GM18868 (cell line): ENCODE measurements at regions not wholly inside any gene's neighbourhood (a gene's known extent, or its start where the extent isn't known, plus 50 kb on each side); places are given as distances from the start of the nearest gene placed in this dataset.
"Not testable (repeated sequence)": the region's sequence is repeated elsewhere in the genome, so short reads cannot be mapped to it uniquely, and the experiment has no call there.

Experiments
- ATAC-seq: cut with Tn5 transposase; IDR thresholded peaks from one replicate; pipeline ENCODE4 v1.9.1; 2021; ENCODE audit warnings: mild to moderate bottlenecking, moderate library complexity; ENCODE audit not compliant: unreplicated experiment

- not testable (repeated sequence) for ATAC-seq
Observed at GRCh38 chr18:30839056-30839561, 203.4 kb downstream of the DSC3 start.

- no peak for ATAC-seq
Observed at GRCh38 chr18:30828700-30829099, 213.8 kb downstream of the DSC3 start.

- ATAC-seq, result no peak
Observed at GRCh38 chr18:30819619-30820018, 222.9 kb downstream of the DSC3 start.

- no peak for ATAC-seq
Observed at GRCh38 chr18:30814446-30814845, 228.1 kb downstream of the DSC3 start.

- ATAC-seq, result no peak
Observed at GRCh38 chr18:30811580-30811979, 231.0 kb downstream of the DSC3 start.

GRCh38 chr18:30810580-30810979 is 232.0 kb downstream of the DSC3 start:
- no peak for ATAC-seq

GRCh38 chr18:30806823-30807222 is 235.7 kb downstream of the DSC3 start:
- ATAC-seq, result no peak

GRCh38 chr18:30800800-30801199 is 241.7 kb downstream of the DSC3 start:
- no peak for ATAC-seq

GRCh38 chr18:30792051-30792450 is 250.5 kb downstream of the DSC3 start:
- ATAC-seq, result no peak

- not testable (repeated sequence) for ATAC-seq
Observed at GRCh38 chr18:30788411-30788991, 254.0 kb downstream of the DSC3 start.

GRCh38 chr18:30787410-30787809 is 255.1 kb downstream of the DSC3 start:
- ATAC-seq, result no peak

- ATAC-seq, result no peak
Observed at GRCh38 chr18:30781601-30782000, 260.9 kb downstream of the DSC3 start.

- ATAC-seq, result no peak
Observed at GRCh38 chr18:30775629-30776028, 266.9 kb downstream of the DSC3 start.

- not testable (repeated sequence) for ATAC-seq
Observed at GRCh38 chr18:30772170-30772569, 270.4 kb downstream of the DSC3 start.

- no peak for ATAC-seq
Observed at GRCh38 chr18:30766053-30766452, 276.5 kb downstream of the DSC3 start.

GRCh38 chr18:30765247-30765646 is 277.3 kb downstream of the DSC3 start:
- ATAC-seq, result no peak

GRCh38 chr18:30763902-30764350 is 278.6 kb downstream of the DSC3 start:
- ATAC-seq, result no peak

GRCh38 chr18:30754846-30755245 is 287.7 kb downstream of the DSC3 start:
- ATAC-seq, result no peak

- no peak for ATAC-seq
Observed at GRCh38 chr18:30748541-30748940, 294.0 kb downstream of the DSC3 start.

GRCh38 chr18:30746224-30746623 is 296.3 kb downstream of the DSC3 start:
- ATAC-seq, result no peak

- ATAC-seq, result no peak
Observed at GRCh38 chr18:30743033-30743432, 299.5 kb downstream of the DSC3 start.

- ATAC-seq, result no peak
Observed at GRCh38 chr18:30730915-30731314, 311.6 kb downstream of the DSC3 start.

GRCh38 chr18:30727849-30728248 is 314.7 kb downstream of the DSC3 start:
- ATAC-seq, result no peak
